HFF-Myc (cell line): ENCODE measurements at regions not wholly inside any gene's neighbourhood (a gene's known extent, or its start where the extent isn't known, plus 50 kb on each side); places are given as distances from the start of the nearest gene placed in this dataset.

Experiments used
- DNase-seq: peaks from one replicate; pipeline ENCODE4 v3.0.0-alpha.2; 2011; ENCODE audit warnings: low read depth; ENCODE audit errors: extremely low read depth
- H3K4me3 ChIP-seq: replicated peaks from 2 replicates; pipeline ENCODE4 v1.5.1; 2011; ENCODE audit warnings: low read depth, mild to moderate bottlenecking, control low read depth, low read length
- CTCF ChIP-seq: IDR thresholded peaks from 2 replicates; pipeline ENCODE4 v1.5.1; 2012; ENCODE audit warnings: mild to moderate bottlenecking, low read depth, low read length, control low read depth; ENCODE audit errors: missing control alignments

GRCh38 chr18:34956663-34957062 is 84.5 kb upstream of the MAPRE2 start:
- no peak for DNase-seq
- H3K4me3 ChIP-seq, result no peak overlapping the region
- TF ChIP-seq CTCF, result no peak

GRCh38 chr18:34957119-34957863 is 83.9 kb upstream of the MAPRE2 start:
- no peak for TF ChIP-seq CTCF
- DNase-seq, result no peak
- H3K4me3 ChIP-seq, result no peak overlapping the region

GRCh38 chr18:34957864-34958259 is 83.4 kb upstream of the MAPRE2 start:
- H3K4me3 ChIP-seq, result no peak overlapping the region
- no peak for TF ChIP-seq CTCF
- DNase-seq, result no peak

GRCh38 chr18:34959211-34959829 is 81.9 kb upstream of the MAPRE2 start:
- H3K4me3 ChIP-seq, result no peak overlapping the region
- no peak for TF ChIP-seq CTCF
- DNase-seq, result no peak

- DNase-seq, result no peak
- TF ChIP-seq CTCF, result no peak
- no peak overlapping the region for H3K4me3 ChIP-seq
Measured at GRCh38 chr18:34959989-34960388, 81.2 kb upstream of the MAPRE2 start.

GRCh38 chr18:34965108-34965507 is 76.1 kb upstream of the MAPRE2 start:
- no peak for TF ChIP-seq CTCF
- DNase-seq, result no peak
- no peak overlapping the region for H3K4me3 ChIP-seq

GRCh38 chr18:34965566-34965965 is 75.6 kb upstream of the MAPRE2 start:
- DNase-seq, result no peak
- H3K4me3 ChIP-seq, result no peak overlapping the region
- TF ChIP-seq CTCF, result no peak
